SJCRH30 (cell line): ENCODE measurements at regions not wholly inside any gene's neighbourhood (a gene's known extent, or its start where the extent isn't known, plus 50 kb on each side); places are given as distances from the start of the nearest gene placed in this dataset.
A peak's percentile ranks its signal among the peaks of the same experiment; 100 is the strongest.

Experiments used
- DNase-seq, 2 experiments: peaks; one replicate each; pipeline ENCODE4 v3.0.0-alpha.2; 2015 to 2020
- H3K27ac ChIP-seq: fragments of 250-450 bp; sonication (Bioruptor Pico); 2 replicates; pipeline ENCODE4 v1.5.1; 2020; ENCODE audit warnings: mild to moderate bottlenecking, moderate library complexity
- H3K27me3 ChIP-seq: fragments of 250-450 bp; sonication (Bioruptor Pico); 2 replicates; pipeline ENCODE4 v1.5.1; 2020; ENCODE audit warnings: mild to moderate bottlenecking, moderate library complexity
- H3K36me3 ChIP-seq: fragments of 250-450 bp; sonication (Bioruptor Pico); 2 replicates; pipeline ENCODE4 v1.5.1; 2020; ENCODE audit warnings: mild to moderate bottlenecking, moderate library complexity
- H3K4me1 ChIP-seq: fragments of 250-450 bp; sonication (Bioruptor Pico); 2 replicates; pipeline ENCODE4 v1.5.1; 2020; ENCODE audit warnings: mild to moderate bottlenecking, moderate library complexity
- H3K4me3 ChIP-seq: fragments of 250-450 bp; sonication (Bioruptor Pico); 2 replicates; pipeline ENCODE4 v1.5.1; 2020; ENCODE audit warnings: mild to moderate bottlenecking, moderate library complexity
- H3K9me3 ChIP-seq: fragments of 250-450 bp; sonication (Bioruptor Pico); replicated peaks from 2 replicates; pipeline ENCODE4 v1.5.1; 2020; ENCODE audit warnings: mild to moderate bottlenecking, moderate library complexity

- no peak for DNase-seq
- Histone ChIP-seq H3K4me1 (no peaks in the 10 kb centered on the region), H3K4me3 (no peak overlapping the region), H3K9me3 (no peaks in the 10 kb centered on the region), H3K27ac (no peak overlapping the region), H3K36me3 (no peaks in the 10 kb centered on the region), H3K27me3 (no peaks in the 10 kb centered on the region)
Observed at GRCh38 chr11:109808569-109808968, 284.6 kb upstream of the ZC3H12C start.

- Histone ChIP-seq H3K36me3 (no peaks in the 10 kb centered on the region), H3K4me1 (no peaks in the 10 kb centered on the region), H3K27me3 (no peaks in the 10 kb centered on the region), H3K27ac (no peak overlapping the region), H3K4me3 (no peak overlapping the region), H3K9me3 (no peaks in the 10 kb centered on the region)
- DNase-seq = no peak
Observed at GRCh38 chr11:109814824-109815223, 278.4 kb upstream of the ZC3H12C start.

DNA sequence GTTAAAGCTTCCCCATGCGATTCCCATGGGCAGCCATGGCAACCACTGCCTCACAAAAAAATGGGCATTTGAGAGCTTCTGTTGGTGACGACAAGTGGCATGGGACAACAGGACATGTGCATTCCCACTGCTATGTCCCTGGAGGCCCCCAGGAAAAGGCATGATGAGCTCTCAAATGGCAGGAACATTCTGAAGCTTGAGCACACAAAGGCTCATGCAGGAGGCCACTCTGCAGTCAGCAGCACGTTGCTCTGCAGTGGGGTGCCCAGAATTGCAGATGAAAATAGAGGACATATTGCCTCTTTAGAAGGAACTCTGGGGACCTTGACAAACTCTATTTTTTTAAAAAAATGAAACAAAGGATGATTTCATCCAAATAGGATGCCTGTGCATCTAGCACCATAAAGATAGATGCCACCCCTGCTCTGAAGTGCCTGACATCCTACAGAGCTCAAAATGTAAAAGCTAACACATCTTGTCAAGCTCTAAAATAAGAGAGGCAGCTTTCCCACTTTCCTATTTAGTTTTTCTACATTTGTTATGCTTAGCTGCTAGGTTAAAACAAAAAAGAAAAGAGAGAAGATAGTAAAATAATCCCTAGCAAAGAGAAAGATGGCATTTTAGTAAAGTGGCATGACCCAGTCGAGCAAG, 277.6 kb upstream of the ZC3H12C start:
- Histone ChIP-seq H3K27me3 (no peaks in the 10 kb centered on the region), H3K36me3 (no peaks in the 10 kb centered on the region), H3K9me3 (no peaks in the 10 kb centered on the region), H3K4me1 (no peaks in the 10 kb centered on the region), H3K27ac (no peak overlapping the region), H3K4me3 (no peak overlapping the region)
- DNase-seq = no peak

GRCh38 chr11:109818290-109818689, 274.9 kb upstream of the ZC3H12C start:
- Histone ChIP-seq H3K36me3 (no peaks in the 10 kb centered on the region), H3K27me3 (no peaks in the 10 kb centered on the region), H3K27ac (no peak overlapping the region), H3K9me3 (no peaks in the 10 kb centered on the region), H3K4me3 (no peak overlapping the region), H3K4me1 (no peaks in the 10 kb centered on the region)
- no peak for DNase-seq

- Histone ChIP-seq H3K4me1 (no peaks in the 10 kb centered on the region), H3K9me3 (no peaks in the 10 kb centered on the region), H3K27me3 (no peaks in the 10 kb centered on the region), H3K36me3 (no peaks in the 10 kb centered on the region), H3K27ac (no peak overlapping the region), H3K4me3 (no peak overlapping the region)
- DNase-seq = no peak
Observed at GRCh38 chr11:109819410-109819809, 273.8 kb upstream of the ZC3H12C start.

GRCh38 chr11:109821511-109821910, 271.7 kb upstream of the ZC3H12C start:
- no peak for DNase-seq
- Histone ChIP-seq H3K4me3 (no peak overlapping the region), H3K27me3 (no peaks in the 10 kb centered on the region), H3K9me3 (no peaks in the 10 kb centered on the region), H3K36me3 (no peaks in the 10 kb centered on the region), H3K27ac (no peak overlapping the region), H3K4me1 (no peaks in the 10 kb centered on the region)

DNA sequence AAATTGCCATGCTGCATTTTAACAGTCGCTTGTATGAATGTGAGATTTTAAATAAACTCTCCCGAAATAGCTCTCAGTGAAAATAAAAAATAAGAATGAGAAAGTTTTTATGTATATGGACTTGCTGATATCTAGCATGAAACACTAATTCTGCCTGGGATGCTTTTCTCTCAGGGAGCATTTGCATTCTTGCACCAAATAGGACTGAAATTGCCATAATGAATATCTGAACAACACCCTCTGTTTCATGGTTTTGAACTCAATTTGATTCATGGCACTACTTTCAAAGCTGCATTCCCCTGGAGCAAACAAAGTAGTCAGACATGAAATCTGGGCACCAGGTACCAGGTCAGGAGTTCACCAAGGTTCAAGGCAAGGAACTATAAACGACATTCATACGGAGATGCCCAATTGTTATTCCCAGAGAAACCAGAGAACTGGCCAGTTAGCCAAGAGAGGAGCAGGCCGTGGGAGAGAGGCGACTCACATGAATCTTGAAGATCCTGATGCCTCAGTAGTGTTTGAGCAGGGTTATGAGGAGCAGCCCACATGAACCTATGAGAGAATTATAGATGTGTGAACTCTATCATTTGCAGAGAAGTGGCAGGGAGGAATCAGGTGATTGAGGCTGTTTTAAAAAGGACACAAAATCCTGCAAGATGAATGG, 270.6 kb upstream of the ZC3H12C start:
- no peak for DNase-seq
- no peaks in the 10 kb centered on the region for H3K4me1 ChIP-seq
- no peak overlapping the region for H3K4me3 ChIP-seq
- H3K9me3 ChIP-seq = no peaks in the 10 kb centered on the region
- H3K36me3 ChIP-seq = no peaks in the 10 kb centered on the region
- H3K27me3 ChIP-seq = no peaks in the 10 kb centered on the region
- H3K27ac ChIP-seq = no peak overlapping the region

DNA sequence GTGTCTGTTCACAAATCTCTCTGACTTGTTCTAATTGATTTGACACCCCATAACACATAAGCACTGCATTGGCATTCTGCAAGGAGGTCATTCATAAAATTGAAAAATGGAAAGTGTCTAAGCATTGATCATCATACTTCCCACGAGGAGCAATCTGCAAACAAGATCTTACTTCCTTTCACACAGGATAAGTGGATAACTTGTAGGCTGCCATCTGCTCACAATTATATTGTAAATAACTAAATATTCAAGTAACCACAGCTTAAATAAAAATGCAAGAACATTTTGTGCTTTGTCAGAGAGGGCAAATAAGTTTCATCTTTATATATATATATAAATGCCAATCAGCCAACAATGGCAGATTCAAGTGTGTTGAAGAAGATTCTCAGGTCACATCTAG, 264.8 kb upstream of the ZC3H12C start:
- Histone ChIP-seq H3K27me3 (no peaks in the 10 kb centered on the region), H3K36me3 (no peaks in the 10 kb centered on the region), H3K9me3 (no peaks in the 10 kb centered on the region), H3K27ac (no peak overlapping the region), H3K4me1 (no peaks in the 10 kb centered on the region), H3K4me3 (no peak overlapping the region)
- no peak for DNase-seq

- no peaks in the 10 kb centered on the region for H3K4me1 ChIP-seq
- no peak for DNase-seq
- H3K27ac ChIP-seq = no peak overlapping the region
- H3K27me3 ChIP-seq = no peaks in the 10 kb centered on the region
- H3K36me3 ChIP-seq = no peaks in the 10 kb centered on the region
- H3K9me3 ChIP-seq = no peaks in the 10 kb centered on the region
- no peak overlapping the region for H3K4me3 ChIP-seq
Observed at GRCh38 chr11:109838026-109838425, 255.2 kb upstream of the ZC3H12C start.

- Histone ChIP-seq H3K36me3 (no peaks in the 10 kb centered on the region), H3K4me1 (no peaks in the 10 kb centered on the region), H3K9me3 (no peaks in the 10 kb centered on the region), H3K27me3 (no peaks in the 10 kb centered on the region), H3K4me3 (no peak overlapping the region), H3K27ac (no peak overlapping the region)
- DNase-seq = no peak
Observed at GRCh38 chr11:109845437-109845836, 247.8 kb upstream of the ZC3H12C start.

GRCh38 chr11:109847621-109848020, 245.6 kb upstream of the ZC3H12C start:
- Histone ChIP-seq H3K27me3 (no peaks in the 10 kb centered on the region), H3K36me3 (no peaks in the 10 kb centered on the region), H3K27ac (no peak overlapping the region), H3K9me3 (no peaks in the 10 kb centered on the region), H3K4me3 (no peak overlapping the region), H3K4me1 (no peaks in the 10 kb centered on the region)
- no peak for DNase-seq

DNA sequence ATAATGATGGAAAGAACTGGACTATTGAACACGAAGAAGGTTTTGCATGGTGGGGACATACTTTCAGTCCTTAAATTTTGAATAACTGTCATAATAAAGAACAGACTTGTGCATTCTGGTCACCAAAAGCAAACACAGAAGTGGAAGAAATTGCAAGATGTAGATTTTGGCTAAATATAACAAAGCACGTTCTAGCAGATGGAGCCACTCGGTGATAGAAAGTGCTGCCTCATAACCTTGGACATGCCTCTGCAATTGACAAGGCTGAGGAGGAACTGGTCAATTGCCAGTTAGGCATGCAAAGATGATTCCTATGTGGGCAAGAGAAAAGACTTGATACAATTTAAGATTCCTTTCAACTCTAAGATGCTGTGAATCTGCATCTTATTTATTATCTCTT, 244.1 kb upstream of the ZC3H12C start:
- Histone ChIP-seq H3K4me1 (no peaks in the 10 kb centered on the region), H3K27me3 (no peaks in the 10 kb centered on the region), H3K9me3 (no peaks in the 10 kb centered on the region), H3K27ac (no peak overlapping the region), H3K4me3 (no peak overlapping the region), H3K36me3 (no peaks in the 10 kb centered on the region)
- no peak for DNase-seq

- Histone ChIP-seq H3K27me3 (no peaks in the 10 kb centered on the region), H3K9me3 (no peaks in the 10 kb centered on the region), H3K4me1 (no peaks in the 10 kb centered on the region), H3K36me3 (no peaks in the 10 kb centered on the region), H3K27ac (no peak overlapping the region), H3K4me3 (no peak overlapping the region)
- DNase-seq = no peak
Observed at GRCh38 chr11:109849946-109850345, 243.2 kb upstream of the ZC3H12C start.

DNA sequence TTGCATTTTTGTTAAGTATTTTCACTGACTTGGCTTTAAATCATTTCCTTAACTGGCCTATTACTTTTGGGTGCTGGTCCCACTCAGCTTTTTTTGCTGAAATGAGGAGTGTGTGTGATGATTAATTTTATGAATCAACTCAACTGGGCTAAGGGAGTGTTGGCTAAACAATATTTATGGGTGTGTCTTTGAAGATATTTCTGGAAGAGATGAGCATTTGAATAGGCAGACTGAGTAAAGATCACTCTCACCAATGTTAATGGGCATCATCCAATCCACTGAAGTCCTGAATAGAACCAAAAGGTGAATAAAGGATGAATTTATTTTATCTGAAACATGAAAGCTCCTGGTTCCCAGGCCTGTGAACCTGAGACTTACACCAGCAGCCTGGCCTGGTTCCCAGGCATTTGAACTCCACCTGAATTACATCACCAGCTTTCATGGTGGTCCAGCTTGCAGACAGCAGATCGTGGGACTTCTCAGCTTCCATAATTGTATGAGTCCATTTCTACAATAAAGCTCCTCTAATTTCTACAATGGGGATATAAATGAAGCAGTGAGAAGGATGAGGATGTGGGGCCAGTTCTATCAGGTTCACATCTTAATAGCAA, 241.3 kb upstream of the ZC3H12C start:
- DNase-seq = peak; percentile 1
- H3K4me3 ChIP-seq = no peak overlapping the region
- H3K27me3 ChIP-seq = no peaks in the 10 kb centered on the region
- H3K9me3 ChIP-seq = no peaks in the 10 kb centered on the region
- H3K4me1 ChIP-seq = no peaks in the 10 kb centered on the region
- H3K36me3 ChIP-seq = no peaks in the 10 kb centered on the region
- H3K27ac ChIP-seq = no peak overlapping the region

DNA sequence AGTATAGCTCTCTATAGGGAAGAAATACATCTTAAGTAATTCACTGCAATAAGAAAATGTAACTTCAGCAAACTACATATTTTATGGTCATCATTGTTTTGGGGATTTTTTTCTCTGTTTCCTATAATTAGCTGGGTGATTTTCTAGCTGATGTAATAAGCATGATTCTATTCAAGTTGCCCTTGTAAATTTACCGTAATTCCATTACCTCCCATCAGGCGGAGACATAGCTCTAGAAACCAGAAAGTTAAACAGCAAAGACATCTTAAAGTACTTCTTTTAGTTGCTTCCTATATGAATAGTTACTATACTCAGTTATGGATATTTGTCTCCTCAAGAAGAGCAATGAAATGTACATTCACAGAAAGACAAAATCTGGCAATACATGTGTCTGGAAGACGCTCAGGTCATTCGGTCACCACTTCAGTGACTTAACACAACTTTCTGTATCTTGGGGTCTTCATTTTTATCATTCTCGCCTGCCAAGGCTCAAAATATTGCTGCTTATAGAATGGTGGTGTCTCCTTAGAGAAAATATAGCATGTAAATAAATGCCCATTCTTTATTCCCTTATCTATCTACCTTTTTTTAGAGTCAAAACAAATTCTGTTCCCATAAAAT, 239.9 kb upstream of the ZC3H12C start:
- Histone ChIP-seq H3K27me3 (no peaks in the 10 kb centered on the region), H3K4me1 (no peaks in the 10 kb centered on the region), H3K9me3 (no peaks in the 10 kb centered on the region), H3K36me3 (no peaks in the 10 kb centered on the region), H3K4me3 (no peak overlapping the region), H3K27ac (no peak overlapping the region)
- DNase-seq = peak in 1 of 2 experiments; percentile 51
